ENCODE measurements at regions not wholly inside any gene's neighbourhood (a gene's known extent, or its start where the extent isn't known, plus 50 kb on each side); places are given as distances from the start of the nearest gene placed in this dataset.

- no peak for DNase-seq
- Histone ChIP-seq H3K4me3 (no peak overlapping the region), H3K27me3 (no peaks in the 10 kb centered on the region), H3K4me1 (no peaks in the 10 kb centered on the region), H3K9me3 (no peaks in the 10 kb centered on the region), H3K36me3 (no peaks in the 10 kb centered on the region), H3K27ac (no peak overlapping the region)
- intact Hi-C loops (cut with DNase I), result no loop called here
- no peak for TF ChIP-seq CTCF (IDR thresholded peaks at IDR 0.05)
- TF ChIP-seq POLR2A (IDR thresholded peaks at IDR 0.05), result no peak
- WGBS, 2 donors, result 90% methylated on average over 8 of the region's 8 CpGs
Measured at GRCh38 chr10:18777258-18777657, 118.0 kb downstream of the ARL5B start.

GRCh38 chr10:18786478-18786877 lies 127.2 kb downstream of the ARL5B start:
- Histone ChIP-seq H3K27me3 (no peaks in the 10 kb centered on the region), H3K27ac (no peak overlapping the region), H3K9me3 (peaks cover 0 to 8% (median 0%) of the 10 kb centered on the region in 3 donors), H3K4me1 (no peaks in the 10 kb centered on the region), H3K4me3 (no peak overlapping the region), H3K36me3 (no peaks in the 10 kb centered on the region)
- TF ChIP-seq CTCF (IDR thresholded peaks at IDR 0.05) (no peak), POLR2A (IDR thresholded peaks at IDR 0.05) (no peak)
- DNase-seq, result no peak
- intact Hi-C loops (cut with DNase I), result no loop called here
- WGBS, 2 donors, result 33 to 52% methylated on average over 3 of the region's 3 CpGs

GRCh38 chr10:18793951-18794350 lies 134.7 kb downstream of the ARL5B start:
- Histone ChIP-seq H3K27me3 (no peaks in the 10 kb centered on the region), H3K27ac (no peak overlapping the region), H3K9me3 (no peaks in the 10 kb centered on the region), H3K36me3 (no peaks in the 10 kb centered on the region), H3K4me3 (no peak overlapping the region), H3K4me1 (no peaks in the 10 kb centered on the region)
- TF ChIP-seq POLR2A (IDR thresholded peaks at IDR 0.05) (no peak), CTCF (IDR thresholded peaks at IDR 0.05) (peak in 2 of 6 experiments; percentile 22 to 31)
- DNase-seq, result no peak
- 26 to 30% methylated on average over 3 of the region's 3 CpGs for WGBS, 2 donors
- intact Hi-C loops (cut with DNase I), result no loop called here

GRCh38 chr10:18795549-18795948 lies 136.3 kb downstream of the ARL5B start:
- Histone ChIP-seq H3K36me3 (no peaks in the 10 kb centered on the region), H3K27me3 (no peaks in the 10 kb centered on the region), H3K27ac (no peak overlapping the region), H3K9me3 (no peaks in the 10 kb centered on the region), H3K4me3 (no peak overlapping the region), H3K4me1 (no peaks in the 10 kb centered on the region)
- TF ChIP-seq POLR2A (IDR thresholded peaks at IDR 0.05), result no peak
- TF ChIP-seq CTCF (IDR thresholded peaks at IDR 0.05), result no peak
- WGBS, 2 donors, result 72 to 88% methylated on average over 2 of the region's 3 CpGs
- no peak for DNase-seq
- intact Hi-C loops (cut with DNase I), result no loop called here

GRCh38 chr10:18797286-18797685 lies 138.1 kb downstream of the ARL5B start:
- intact Hi-C loops (cut with DNase I), result no loop called here
- TF ChIP-seq CTCF (IDR thresholded peaks at IDR 0.05) (no peak), POLR2A (IDR thresholded peaks at IDR 0.05) (no peak)
- WGBS, 2 donors, result 40 to 50% methylated on average over 3 of the region's 3 CpGs

More at GRCh38 chr10:18797286-18797685, 138.1 kb downstream of the ARL5B start:
- Histone ChIP-seq H3K36me3 (no peaks in the 10 kb centered on the region), H3K4me3 (no peak overlapping the region), H3K4me1 (no peaks in the 10 kb centered on the region), H3K27me3 (no peaks in the 10 kb centered on the region), H3K9me3 (no peaks in the 10 kb centered on the region), H3K27ac (no peak overlapping the region)
- no peak for DNase-seq

Measured in esophagus squamous epithelium (tissue), 5 donors.